ENCODE measurements at regions not wholly inside any gene's neighbourhood (a gene's known extent, or its start where the extent isn't known, plus 50 kb on each side); places are given as distances from the start of the nearest gene placed in this dataset.

GRCh38 chr10:9910446-9910845 is 1107.2 kb upstream of the CELF2 start:
- no peak overlapping the region for H3K4me3 ChIP-seq (ENCODE audit: low read depth, low read length)
- no peak for DNase-seq
- TF ChIP-seq, protein P1, sequence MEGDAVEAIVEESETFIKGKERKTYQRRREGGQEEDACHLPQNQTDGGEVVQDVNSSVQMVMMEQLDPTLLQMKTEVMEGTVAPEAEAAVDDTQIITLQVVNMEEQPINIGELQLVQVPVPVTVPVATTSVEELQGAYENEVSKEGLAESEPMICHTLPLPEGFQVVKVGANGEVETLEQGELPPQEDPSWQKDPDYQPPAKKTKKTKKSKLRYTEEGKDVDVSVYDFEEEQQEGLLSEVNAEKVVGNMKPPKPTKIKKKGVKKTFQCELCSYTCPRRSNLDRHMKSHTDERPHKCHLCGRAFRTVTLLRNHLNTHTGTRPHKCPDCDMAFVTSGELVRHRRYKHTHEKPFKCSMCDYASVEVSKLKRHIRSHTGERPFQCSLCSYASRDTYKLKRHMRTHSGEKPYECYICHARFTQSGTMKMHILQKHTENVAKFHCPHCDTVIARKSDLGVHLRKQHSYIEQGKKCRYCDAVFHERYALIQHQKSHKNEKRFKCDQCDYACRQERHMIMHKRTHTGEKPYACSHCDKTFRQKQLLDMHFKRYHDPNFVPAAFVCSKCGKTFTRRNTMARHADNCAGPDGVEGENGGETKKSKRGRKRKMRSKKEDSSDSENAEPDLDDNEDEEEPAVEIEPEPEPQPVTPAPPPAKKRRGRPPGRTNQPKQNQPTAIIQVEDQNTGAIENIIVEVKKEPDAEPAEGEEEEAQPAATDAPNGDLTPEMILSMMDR (IDR thresholded peaks at IDR 0.05; ENCODE audit: low read depth, low read length): no peak
- no peaks in the 10 kb centered on the region for H3K9me3 ChIP-seq
- no peaks in the 10 kb centered on the region for H3K36me3 ChIP-seq
- no peaks in the 10 kb centered on the region for H3K4me1 ChIP-seq
- H3K27me3 ChIP-seq: no peaks in the 10 kb centered on the region

DNA sequence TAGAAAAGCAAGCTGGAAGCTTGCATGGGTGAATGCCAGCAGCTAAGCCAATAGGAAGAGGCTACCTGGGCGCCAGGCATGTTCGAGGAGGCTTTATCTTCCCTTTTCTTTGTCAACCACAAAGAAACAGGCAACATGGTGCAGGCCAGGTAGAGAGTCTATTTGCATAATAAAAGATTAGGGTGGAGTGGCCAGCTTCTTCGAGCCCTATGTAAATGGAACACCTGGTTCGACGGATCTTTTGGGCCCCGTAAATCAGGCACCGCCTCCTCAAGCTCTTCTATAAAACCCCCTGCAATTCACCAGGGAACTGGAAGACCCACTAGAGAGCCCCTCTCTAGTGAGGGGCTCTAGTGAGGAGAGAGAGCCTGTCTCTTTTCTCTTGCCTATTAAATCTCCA is 1106.2 kb upstream of the CELF2 start:
- no peak overlapping the region for H3K4me3 ChIP-seq (ENCODE audit: low read depth, low read length)
- no peaks in the 10 kb centered on the region for H3K9me3 ChIP-seq
- H3K36me3 ChIP-seq: no peaks in the 10 kb centered on the region
- TF ChIP-seq, protein P1 (IDR thresholded peaks at IDR 0.05; ENCODE audit: low read depth, low read length): no peak
- H3K27me3 ChIP-seq: no peaks in the 10 kb centered on the region
- DNase-seq: no peak
- H3K4me1 ChIP-seq: no peaks in the 10 kb centered on the region

GRCh38 chr10:9913876-9914514 is 1103.7 kb upstream of the CELF2 start:
- TF ChIP-seq, protein P1 (IDR thresholded peaks at IDR 0.05; ENCODE audit: low read depth, low read length): no peak
- no peak for DNase-seq
- H3K27me3 ChIP-seq: no peaks in the 10 kb centered on the region
- H3K9me3 ChIP-seq: no peaks in the 10 kb centered on the region
- H3K4me3 ChIP-seq (ENCODE audit: low read depth, low read length): no peak overlapping the region
- no peaks in the 10 kb centered on the region for H3K4me1 ChIP-seq
- H3K36me3 ChIP-seq: no peaks in the 10 kb centered on the region

GRCh38 chr10:9921544-9921943 is 1096.1 kb upstream of the CELF2 start:
- Histone ChIP-seq H3K4me3 (ENCODE audit: low read depth, low read length) (no peak overlapping the region), H3K27me3 (no peaks in the 10 kb centered on the region), H3K4me1 (no peaks in the 10 kb centered on the region), H3K9me3 (no peaks in the 10 kb centered on the region), H3K36me3 (no peaks in the 10 kb centered on the region)
- TF ChIP-seq, protein P1 (IDR thresholded peaks at IDR 0.05; ENCODE audit: low read depth, low read length): no peak
- DNase-seq: no peak

DNA sequence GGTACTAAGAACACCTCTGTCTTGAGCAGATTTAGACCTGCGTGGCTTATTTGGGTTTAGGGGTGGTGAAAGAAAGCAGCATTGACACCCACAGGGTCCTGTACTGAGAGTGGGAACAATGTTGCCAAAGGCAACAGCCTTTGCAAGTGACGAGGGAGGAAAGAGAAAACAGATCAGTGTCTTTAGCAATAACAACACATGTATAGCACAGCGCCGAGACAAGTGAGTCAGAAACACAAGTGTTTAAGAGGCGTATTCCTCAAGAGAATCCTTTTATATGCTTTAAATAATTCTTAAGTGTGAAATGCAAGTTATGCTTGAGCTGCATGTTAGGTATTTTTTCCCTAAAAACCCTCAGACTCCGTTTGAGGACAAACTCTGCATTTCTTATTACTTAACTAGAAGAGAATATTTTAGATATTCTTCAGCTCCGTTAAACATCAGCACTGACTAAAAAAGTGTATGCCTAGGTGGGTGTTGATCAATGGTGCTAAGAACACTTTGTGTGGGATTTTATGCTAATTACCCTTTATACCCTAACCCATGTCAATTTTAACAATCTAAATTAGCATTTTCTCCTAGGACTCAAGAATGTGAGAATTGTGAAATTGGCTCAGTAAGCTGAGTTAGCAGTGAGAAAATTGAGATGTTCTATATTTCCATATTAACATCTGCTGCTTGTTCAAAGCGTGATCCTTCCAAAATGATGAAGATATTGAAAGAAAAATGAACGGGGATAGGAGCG is 1095.4 kb upstream of the CELF2 start:
- H3K27me3 ChIP-seq: no peaks in the 10 kb centered on the region
- H3K36me3 ChIP-seq: no peaks in the 10 kb centered on the region
- no peak overlapping the region for H3K4me3 ChIP-seq (ENCODE audit: low read depth, low read length)
- H3K9me3 ChIP-seq: no peaks in the 10 kb centered on the region
- TF ChIP-seq, protein P1 (IDR thresholded peaks at IDR 0.05; ENCODE audit: low read depth, low read length): no peak
- DNase-seq: no peak
- H3K4me1 ChIP-seq: no peaks in the 10 kb centered on the region

- TF ChIP-seq, protein P1 (IDR thresholded peaks at IDR 0.05; ENCODE audit: low read depth, low read length): no peak
- Histone ChIP-seq H3K36me3 (no peaks in the 10 kb centered on the region), H3K4me3 (ENCODE audit: low read depth, low read length) (no peak overlapping the region), H3K4me1 (no peaks in the 10 kb centered on the region), H3K9me3 (no peaks in the 10 kb centered on the region), H3K27me3 (no peaks in the 10 kb centered on the region)
- DNase-seq: no peak
Measured at GRCh38 chr10:9926003-9926402, 1091.7 kb upstream of the CELF2 start.
